ENCODE measurements at regions not wholly inside any gene's neighbourhood (a gene's known extent, or its start where the extent isn't known, plus 50 kb on each side); places are given as distances from the start of the nearest gene placed in this dataset.

GRCh38 chr5:24703934-24704333 lies 59.2 kb upstream of the CDH10 start:
- TF ChIP-seq POLR2A (IDR thresholded peaks at IDR 0.05; ENCODE audit: low read length): no peak
- TF ChIP-seq GATA1 (IDR thresholded peaks at IDR 0.05; ENCODE audit: low read depth, low read length): no peak

All from erythroblast (primary cell).